ENCODE measurements at regions not wholly inside any gene's neighbourhood (a gene's known extent, or its start where the extent isn't known, plus 50 kb on each side); places are given as distances from the start of the nearest gene placed in this dataset.

DNA sequence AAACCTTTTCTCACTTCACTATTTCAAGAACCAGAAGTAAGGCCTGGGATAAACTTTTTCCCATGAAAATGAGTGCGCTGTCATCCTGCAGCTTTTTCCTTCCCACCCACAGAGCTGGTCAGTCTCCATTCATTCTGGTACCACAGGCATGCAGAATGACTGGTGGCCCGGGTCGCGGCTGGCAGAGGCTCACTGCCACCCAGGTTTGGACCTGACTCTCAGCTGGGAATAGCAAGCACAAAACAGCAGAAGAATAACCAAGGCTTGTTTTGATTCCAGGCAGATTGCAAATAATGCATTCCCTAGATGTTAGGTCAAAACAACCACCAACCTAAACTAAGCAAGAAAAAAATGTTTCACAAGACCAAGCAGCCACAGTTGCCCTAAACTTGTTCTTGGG, 190.5 kb upstream of the NRP1 start:
- no peak for ATAC-seq (replicated peaks)
- Mint-ChIP-seq H3K36me3 (ENCODE audit: low read depth) (no peaks in the 10 kb centered on the region), H3K9me3 (no peaks in the 10 kb centered on the region), H3K27ac (no peak overlapping the region), H3K4me3 (no peak overlapping the region), H3K27me3 (peaks cover 22% of the 10 kb centered on the region), H3K4me1 (no peaks in the 10 kb centered on the region)

DNA sequence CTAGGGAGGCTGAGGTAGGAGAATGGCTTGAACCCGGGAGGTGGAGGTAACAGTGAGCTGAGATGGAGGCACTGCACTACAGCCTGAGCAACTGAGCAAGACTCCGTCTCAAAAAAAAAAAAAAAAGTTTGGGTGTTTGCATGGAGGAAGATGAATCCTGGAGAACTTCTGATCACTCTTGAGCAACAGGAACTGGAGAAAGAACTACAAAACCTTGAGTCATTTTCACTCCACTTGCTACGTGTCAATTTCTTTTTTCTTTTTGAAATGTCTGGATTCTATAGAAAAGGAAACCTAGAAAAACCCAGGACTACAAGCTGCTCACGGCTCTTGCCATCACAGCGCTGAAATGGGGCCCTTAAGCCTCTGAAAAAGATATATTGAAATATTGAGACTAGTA, 189.6 kb upstream of the NRP1 start:
- H3K27ac Mint-ChIP-seq = no peak overlapping the region
- peaks cover 25% of the 10 kb centered on the region for H3K27me3 Mint-ChIP-seq
- no peak overlapping the region for H3K4me3 Mint-ChIP-seq
- no peak for ATAC-seq (replicated peaks)
- no peaks in the 10 kb centered on the region for H3K36me3 Mint-ChIP-seq (ENCODE audit: low read depth)
- no peaks in the 10 kb centered on the region for H3K9me3 Mint-ChIP-seq
- H3K4me1 Mint-ChIP-seq = no peaks in the 10 kb centered on the region

DNA sequence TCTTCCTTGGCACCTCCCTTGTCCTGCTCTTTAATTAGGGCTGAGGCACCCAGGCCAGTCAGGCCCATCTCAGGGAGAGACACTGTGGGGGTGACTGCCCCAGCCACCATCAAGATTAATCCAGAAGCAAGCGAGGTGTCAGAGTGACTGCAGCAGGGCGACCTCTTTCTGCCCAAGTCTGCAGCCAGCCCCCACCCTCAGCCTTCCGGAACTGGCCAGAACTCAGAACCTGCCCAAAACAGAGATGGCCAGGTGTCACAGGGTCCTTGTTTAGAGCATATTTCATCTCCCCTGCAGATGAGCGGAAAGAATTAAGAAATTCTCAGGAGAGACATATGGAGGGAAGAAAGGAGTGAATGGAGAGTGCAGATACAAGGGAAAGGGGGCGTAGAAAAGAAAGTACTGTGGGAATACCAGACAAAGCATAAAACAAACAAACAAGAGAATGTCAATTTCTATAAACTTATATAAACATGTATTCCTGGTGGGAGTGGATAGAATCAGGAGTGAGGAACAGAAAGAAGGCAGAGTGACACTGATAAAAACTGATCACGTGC, 188.8 kb upstream of the NRP1 start:
- H3K36me3 Mint-ChIP-seq (ENCODE audit: low read depth) = no peaks in the 10 kb centered on the region
- no peak for ATAC-seq (replicated peaks)
- H3K9me3 Mint-ChIP-seq = no peaks in the 10 kb centered on the region
- H3K4me1 Mint-ChIP-seq = no peaks in the 10 kb centered on the region
- no peak overlapping the region for H3K4me3 Mint-ChIP-seq
- H3K27me3 Mint-ChIP-seq = peaks cover 29% of the 10 kb centered on the region
- no peak overlapping the region for H3K27ac Mint-ChIP-seq

DNA sequence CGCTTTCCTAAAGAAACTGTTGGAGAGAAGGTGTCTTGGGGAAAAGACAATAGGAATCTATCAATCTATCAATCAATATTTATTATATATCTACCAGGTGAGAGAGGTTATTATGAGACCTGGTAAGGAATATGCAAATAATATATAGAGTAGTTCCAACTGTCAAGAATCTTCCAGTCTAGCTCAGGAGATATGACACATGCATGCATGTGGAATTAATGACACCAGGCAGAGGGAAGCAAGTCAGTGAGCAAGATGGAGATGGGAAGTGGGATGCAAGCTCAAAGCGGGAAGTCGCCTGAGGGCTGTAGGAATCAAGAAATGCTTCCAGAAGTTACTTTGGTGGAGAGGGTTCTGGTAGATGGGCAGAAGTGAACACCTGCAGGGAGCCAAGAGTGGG, 187.4 kb upstream of the NRP1 start:
- H3K4me1 Mint-ChIP-seq = no peaks in the 10 kb centered on the region
- no peak for ATAC-seq (replicated peaks)
- peaks cover 29% of the 10 kb centered on the region for H3K27me3 Mint-ChIP-seq
- H3K9me3 Mint-ChIP-seq = no peaks in the 10 kb centered on the region
- no peak overlapping the region for H3K27ac Mint-ChIP-seq
- H3K36me3 Mint-ChIP-seq (ENCODE audit: low read depth) = no peaks in the 10 kb centered on the region
- H3K4me3 Mint-ChIP-seq = no peak overlapping the region

DNA sequence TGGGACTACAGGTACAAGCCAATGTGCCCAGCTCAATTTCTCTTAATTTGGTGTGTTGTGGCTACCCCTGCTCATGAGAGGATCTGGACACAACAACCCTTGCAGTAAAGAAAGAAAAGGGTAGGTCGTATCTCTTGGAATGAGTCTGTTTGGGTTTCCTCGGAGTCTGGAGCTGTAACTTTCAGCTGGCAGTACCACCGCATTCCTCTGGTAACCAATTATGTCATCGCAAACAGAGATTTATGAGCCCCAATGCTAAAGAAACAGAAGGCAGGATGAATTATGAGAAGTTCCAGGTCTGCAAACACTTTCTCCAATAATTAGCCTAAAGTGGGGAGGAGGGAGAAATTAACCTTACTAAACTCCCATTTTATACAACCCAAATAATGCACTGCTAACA, 186.6 kb upstream of the NRP1 start:
- no peak for ATAC-seq (replicated peaks)
- H3K9me3 Mint-ChIP-seq = no peaks in the 10 kb centered on the region
- peaks cover 29% of the 10 kb centered on the region for H3K27me3 Mint-ChIP-seq
- H3K36me3 Mint-ChIP-seq (ENCODE audit: low read depth) = no peaks in the 10 kb centered on the region
- no peak overlapping the region for H3K27ac Mint-ChIP-seq
- H3K4me3 Mint-ChIP-seq = no peak overlapping the region
- no peaks in the 10 kb centered on the region for H3K4me1 Mint-ChIP-seq

DNA sequence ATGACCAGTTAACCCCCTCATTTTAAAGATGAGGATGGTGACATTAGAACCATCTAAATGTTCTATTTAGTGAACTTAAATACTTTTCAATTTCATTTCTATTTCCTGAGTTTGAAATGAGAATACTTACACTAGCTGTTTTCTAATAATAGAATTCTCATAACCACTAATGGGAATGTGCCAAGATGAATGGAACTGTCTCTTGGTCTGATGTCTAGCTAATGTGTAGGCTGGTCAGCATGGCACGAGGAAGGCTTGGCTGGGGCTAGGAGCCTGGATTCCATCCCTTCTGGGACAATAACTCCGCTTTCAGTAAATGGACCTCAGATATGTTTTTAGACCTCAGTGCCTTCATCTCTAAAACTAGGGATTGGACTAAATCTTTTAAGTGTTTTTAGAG, 185.8 kb upstream of the NRP1 start:
- no peak for ATAC-seq (replicated peaks)
- peaks cover 29% of the 10 kb centered on the region for H3K27me3 Mint-ChIP-seq
- no peaks in the 10 kb centered on the region for H3K36me3 Mint-ChIP-seq (ENCODE audit: low read depth)
- H3K27ac Mint-ChIP-seq = no peak overlapping the region
- H3K9me3 Mint-ChIP-seq = no peaks in the 10 kb centered on the region
- no peaks in the 10 kb centered on the region for H3K4me1 Mint-ChIP-seq
- H3K4me3 Mint-ChIP-seq = no peak overlapping the region

DNA sequence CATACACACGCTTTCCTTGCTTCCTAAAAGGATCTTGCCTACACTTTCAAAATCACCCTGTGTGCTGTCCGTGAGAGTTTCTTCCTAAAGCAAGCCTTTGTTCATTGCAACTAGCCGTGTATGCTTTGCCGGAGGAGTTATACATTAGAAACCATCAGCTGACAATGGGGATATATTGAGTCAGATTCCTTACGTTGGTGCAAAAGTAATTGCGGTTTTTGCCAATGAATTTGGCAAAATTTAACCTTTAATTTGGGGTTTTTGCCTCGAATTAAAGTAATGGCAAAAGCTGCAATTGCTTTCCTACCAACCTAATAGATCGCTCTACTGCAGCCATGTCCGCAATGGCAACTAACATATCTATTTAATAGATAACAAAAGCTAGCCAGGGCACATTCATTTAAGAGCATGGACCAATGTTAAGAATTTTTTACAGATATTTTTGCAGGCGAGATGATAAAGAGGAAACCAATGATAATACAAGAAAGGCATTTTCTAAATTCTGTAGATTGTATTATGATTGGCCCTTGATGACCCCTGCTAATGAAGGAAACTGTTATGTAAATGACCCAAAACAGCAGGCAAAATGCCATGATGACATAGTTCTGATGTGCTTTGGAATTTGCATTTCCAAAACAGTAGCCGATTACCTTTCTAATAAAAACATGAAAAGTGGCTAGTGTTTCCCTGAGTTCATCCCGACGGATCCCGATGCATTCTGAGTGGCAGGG, 184.8 kb upstream of the NRP1 start:
- no peak for ATAC-seq (replicated peaks)
- H3K9me3 Mint-ChIP-seq = no peaks in the 10 kb centered on the region
- no peaks in the 10 kb centered on the region for H3K36me3 Mint-ChIP-seq (ENCODE audit: low read depth)

DNA sequence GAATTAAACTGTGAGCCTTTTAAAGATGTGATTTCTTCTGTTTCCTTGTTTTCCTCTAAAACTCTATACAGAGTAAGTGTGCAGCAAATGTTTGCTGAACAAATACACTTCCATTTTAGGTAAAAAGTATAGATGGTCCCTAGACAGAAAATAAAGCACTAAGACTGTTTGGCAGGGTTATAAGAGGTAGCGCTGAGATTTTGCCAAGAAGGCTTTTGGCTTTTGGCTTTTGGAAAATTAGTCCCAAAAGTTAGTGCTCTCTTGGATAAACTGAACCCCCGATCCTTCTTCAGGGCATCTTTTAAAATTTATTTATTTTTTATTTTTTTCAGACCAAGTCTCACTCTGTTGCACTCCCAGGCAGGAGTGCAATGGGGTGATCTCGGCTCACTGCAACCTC, 175.7 kb upstream of the NRP1 start:
- H3K4me3 Mint-ChIP-seq = no peak overlapping the region
- ATAC-seq (replicated peaks) = no peak
- peaks cover 8% of the 10 kb centered on the region for H3K27me3 Mint-ChIP-seq
- no peaks in the 10 kb centered on the region for H3K36me3 Mint-ChIP-seq (ENCODE audit: low read depth)
- no peaks in the 10 kb centered on the region for H3K9me3 Mint-ChIP-seq
- H3K4me1 Mint-ChIP-seq = peaks cover 8% of the 10 kb centered on the region
- H3K27ac Mint-ChIP-seq = peak overlapping the region; percentile 18

More for the DNA sequence above, 184.8 kb upstream of the NRP1 start:
- H3K27me3 Mint-ChIP-seq = peaks cover 29% of the 10 kb centered on the region
- no peak overlapping the region for H3K27ac Mint-ChIP-seq
- H3K4me1 Mint-ChIP-seq = no peaks in the 10 kb centered on the region
- H3K4me3 Mint-ChIP-seq = no peak overlapping the region

DNA sequence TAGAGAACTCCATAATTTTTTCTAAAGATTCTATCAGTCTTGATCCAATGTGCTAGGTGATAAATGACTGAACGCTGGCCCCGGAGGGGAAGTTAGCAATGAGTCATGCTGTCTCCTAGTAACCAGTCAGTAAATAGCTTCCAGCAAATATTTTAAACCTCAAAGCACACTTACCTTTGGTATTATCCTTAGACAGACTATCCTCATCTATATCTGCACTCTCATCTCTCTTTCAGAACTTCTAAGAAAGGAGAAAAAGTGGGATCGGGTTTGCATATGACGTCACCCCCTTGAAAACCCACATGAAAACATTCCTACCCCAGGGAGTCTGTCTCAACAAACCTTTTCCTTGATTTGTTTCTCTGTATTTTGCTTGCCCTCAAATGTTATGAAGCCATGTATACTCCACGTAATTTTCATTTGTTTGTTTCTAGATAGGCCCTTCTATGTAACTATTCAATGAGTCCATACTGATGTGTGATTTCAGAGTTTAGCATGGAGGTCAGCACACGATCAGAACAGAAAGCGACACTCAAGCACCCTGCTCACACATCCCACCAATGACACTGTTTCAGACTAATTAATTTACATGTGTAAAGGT, 174.9 kb upstream of the NRP1 start:
- Mint-ChIP-seq H3K9me3 (no peaks in the 10 kb centered on the region), H3K27me3 (peaks cover 12% of the 10 kb centered on the region), H3K27ac (peak overlapping the region; percentile 18), H3K4me3 (no peak overlapping the region), H3K36me3 (ENCODE audit: low read depth) (no peaks in the 10 kb centered on the region), H3K4me1 (peaks cover 8% of the 10 kb centered on the region)
- ATAC-seq (replicated peaks) = peak; percentile 89

DNA sequence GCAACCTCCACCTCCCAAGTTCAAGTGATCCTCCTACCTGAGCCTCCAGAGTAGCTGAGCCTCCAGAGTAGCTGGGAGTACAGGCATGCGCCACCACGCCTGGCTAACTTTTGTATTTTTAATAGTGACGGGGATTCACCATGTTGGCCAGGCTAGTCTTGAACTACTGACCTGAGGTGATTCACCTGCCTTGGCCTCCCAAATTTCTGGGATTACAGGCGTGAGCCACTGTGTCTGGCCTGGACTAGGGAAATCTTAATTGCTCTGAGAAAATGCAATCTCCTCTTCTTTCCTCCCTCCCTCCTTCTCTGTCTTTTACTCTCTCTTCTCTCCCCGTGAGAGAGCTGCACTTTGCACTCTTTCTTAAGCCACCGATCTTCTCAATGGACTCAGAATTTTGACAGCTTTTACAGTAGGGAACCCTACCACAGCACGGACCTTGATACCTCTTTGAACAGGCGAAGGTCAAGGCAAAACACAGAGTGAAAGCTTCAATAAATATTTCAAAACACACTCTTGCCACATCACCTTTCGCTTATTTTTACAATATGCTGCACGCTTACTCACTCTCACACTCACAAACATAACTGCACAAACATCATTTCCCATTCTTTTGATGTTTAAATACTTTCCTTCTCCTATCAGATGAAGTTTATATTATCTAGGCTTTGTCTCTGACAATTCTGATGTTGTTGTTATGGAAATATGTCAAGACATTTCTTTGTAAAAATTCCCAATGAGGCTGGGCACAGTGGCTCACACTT, 173.4 kb upstream of the NRP1 start:
- ATAC-seq (replicated peaks) = no peak
- no peaks in the 10 kb centered on the region for H3K36me3 Mint-ChIP-seq (ENCODE audit: low read depth)
- H3K27ac Mint-ChIP-seq = no peak overlapping the region
- H3K9me3 Mint-ChIP-seq = peaks cover 4% of the 10 kb centered on the region
- no peak overlapping the region for H3K4me3 Mint-ChIP-seq
- H3K4me1 Mint-ChIP-seq = peaks cover 8% of the 10 kb centered on the region
- H3K27me3 Mint-ChIP-seq = peaks cover 20% of the 10 kb centered on the region

DNA sequence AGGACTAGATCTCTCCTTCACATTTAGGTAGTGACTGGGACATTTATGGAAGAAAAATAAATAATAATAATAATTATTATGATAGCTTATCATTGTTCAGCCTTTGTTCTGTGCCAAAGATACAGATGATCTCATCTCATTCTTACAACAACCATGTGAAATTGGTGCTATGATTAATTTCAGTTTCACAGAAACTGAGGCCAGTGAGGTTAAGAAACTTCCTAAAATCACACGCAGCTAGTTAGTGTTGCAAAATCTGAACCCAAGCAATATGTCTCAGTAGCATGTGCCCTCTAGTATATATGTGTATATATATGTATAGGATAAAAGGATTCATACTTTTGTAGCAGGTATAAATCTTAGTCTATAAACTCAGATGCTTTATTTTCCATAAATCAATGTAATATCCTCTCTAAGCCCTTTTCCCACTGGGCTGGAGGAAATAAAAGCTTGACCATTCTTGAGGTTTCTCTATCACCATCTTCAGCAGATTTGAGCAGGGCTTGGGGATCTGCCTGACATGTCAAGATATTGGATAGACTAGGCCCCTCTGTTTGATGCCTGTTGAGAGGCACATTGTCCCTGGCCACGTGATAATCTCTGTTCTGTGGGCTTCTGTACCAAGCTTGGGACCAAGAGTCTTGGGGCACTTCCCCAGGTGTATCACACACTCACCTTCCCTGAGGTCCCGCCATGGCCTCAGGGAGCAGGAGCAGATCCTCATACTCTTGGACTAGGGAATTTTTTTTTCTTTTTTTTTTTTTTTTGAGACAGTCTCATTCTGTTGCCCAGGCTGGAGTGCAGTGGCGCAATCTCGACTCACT, 172.6 kb upstream of the NRP1 start:
- Mint-ChIP-seq H3K4me3 (no peak overlapping the region), H3K27me3 (peaks cover 20% of the 10 kb centered on the region), H3K9me3 (peaks cover 4% of the 10 kb centered on the region), H3K27ac (no peak overlapping the region), H3K36me3 (ENCODE audit: low read depth) (no peaks in the 10 kb centered on the region), H3K4me1 (peaks cover 8% of the 10 kb centered on the region)
- peak; percentile 67 for ATAC-seq (replicated peaks)

DNA sequence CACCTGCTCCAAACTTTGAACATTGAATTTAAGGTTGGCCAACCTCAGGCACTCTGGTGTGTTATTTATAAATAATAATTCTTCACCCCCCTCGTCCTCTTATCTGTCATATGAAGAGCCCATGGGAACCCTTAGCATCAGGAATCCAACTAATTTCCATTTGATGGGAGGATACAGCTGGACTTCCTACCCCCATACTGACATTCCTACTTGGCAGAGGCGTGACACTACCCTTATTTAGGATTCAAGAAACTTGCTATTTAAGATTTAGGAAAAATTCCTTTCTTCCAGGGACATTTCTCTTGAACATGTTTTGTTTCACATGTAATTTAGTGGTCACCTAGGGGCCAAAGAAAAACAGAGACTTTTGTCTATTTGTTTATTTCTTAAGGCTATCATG, 171.9 kb upstream of the NRP1 start:
- Mint-ChIP-seq H3K27me3 (peaks cover 20% of the 10 kb centered on the region), H3K4me3 (no peak overlapping the region)

DNA sequence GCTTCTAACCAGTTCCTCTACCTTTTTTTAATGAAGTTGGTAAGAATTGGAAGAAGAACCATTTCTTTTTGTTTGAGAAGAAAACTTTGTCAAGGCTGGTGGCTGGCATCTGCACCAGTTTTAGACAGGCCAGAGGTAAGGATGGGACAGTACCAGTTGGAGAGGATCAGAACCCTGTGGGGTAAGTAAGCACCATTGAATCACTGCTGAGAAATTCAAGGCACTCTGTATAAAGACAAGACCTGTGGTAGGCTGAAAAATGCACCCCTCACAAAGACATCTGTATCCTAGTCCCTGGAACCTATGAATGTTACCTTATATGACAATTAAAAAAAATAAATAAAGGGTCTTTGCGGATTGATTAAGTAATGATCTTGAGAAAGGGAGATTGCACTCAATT, 166.7 kb upstream of the NRP1 start:
- H3K4me1 Mint-ChIP-seq = no peaks in the 10 kb centered on the region
- no peak overlapping the region for H3K4me3 Mint-ChIP-seq
- peaks cover 26% of the 10 kb centered on the region for H3K27me3 Mint-ChIP-seq
- no peak overlapping the region for H3K27ac Mint-ChIP-seq
- no peaks in the 10 kb centered on the region for H3K36me3 Mint-ChIP-seq (ENCODE audit: low read depth)
- H3K9me3 Mint-ChIP-seq = peaks cover 4% of the 10 kb centered on the region
- no peak for ATAC-seq (replicated peaks)

More for the DNA sequence above, 171.9 kb upstream of the NRP1 start:
- Mint-ChIP-seq H3K27ac (no peak overlapping the region), H3K4me1 (peaks cover 8% of the 10 kb centered on the region), H3K36me3 (ENCODE audit: low read depth) (no peaks in the 10 kb centered on the region), H3K9me3 (peaks cover 4% of the 10 kb centered on the region)
- no peak for ATAC-seq (replicated peaks)

DNA sequence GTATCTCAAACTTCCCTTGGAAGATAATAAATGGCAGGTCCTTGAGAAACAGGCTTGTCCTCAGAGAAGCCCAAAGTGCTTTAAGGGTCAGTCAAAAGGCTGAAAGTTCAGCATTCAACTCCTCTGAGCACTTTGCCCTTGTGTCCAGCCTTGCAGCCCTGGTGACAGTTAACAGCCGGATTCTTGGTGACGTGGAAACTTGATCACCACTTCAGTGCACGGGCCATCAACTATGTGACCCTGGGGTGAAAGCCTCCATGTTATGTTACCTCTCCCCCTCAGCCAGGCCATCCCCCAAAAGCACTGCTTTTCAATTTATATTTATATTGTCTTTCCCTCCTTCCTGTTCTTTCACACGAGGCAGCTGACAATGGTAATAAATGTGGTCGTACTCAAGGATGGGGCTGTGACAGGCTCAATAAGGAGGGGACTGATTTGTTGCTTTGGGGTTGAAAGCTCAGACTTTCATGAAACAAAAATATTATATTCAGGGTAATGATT, 164.0 kb upstream of the NRP1 start:
- peaks cover 18% of the 10 kb centered on the region for H3K27me3 Mint-ChIP-seq
- no peak overlapping the region for H3K27ac Mint-ChIP-seq
- no peak overlapping the region for H3K4me3 Mint-ChIP-seq
- H3K9me3 Mint-ChIP-seq = no peaks in the 10 kb centered on the region
- no peak for ATAC-seq (replicated peaks)
- H3K4me1 Mint-ChIP-seq = no peaks in the 10 kb centered on the region
- H3K36me3 Mint-ChIP-seq (ENCODE audit: low read depth) = no peaks in the 10 kb centered on the region
